HFFc6 (cell line): ENCODE measurements at regions not wholly inside any gene's neighbourhood (a gene's known extent, or its start where the extent isn't known, plus 50 kb on each side); places are given as distances from the start of the nearest gene placed in this dataset.
"Not testable (repeated sequence)": the region's sequence is repeated elsewhere in the genome, so short reads cannot be mapped to it uniquely, and the experiment has no call there.

Experiments used
- DNase-seq: peaks from one replicate; pipeline ENCODE4 v3.0.0-alpha.2; 2018
- H3K27ac Mint-ChIP-seq: 2 replicates; pipeline ENCODE4 v1.8.0; 2020; ENCODE audit warnings: mild to moderate bottlenecking, mixed read lengths
- H3K27me3 Mint-ChIP-seq: 2 replicates; pipeline ENCODE4 v1.8.0; 2021; ENCODE audit warnings: mild to moderate bottlenecking, moderate library complexity, mixed read lengths; ENCODE audit not compliant: insufficient read depth
- H3K36me3 Mint-ChIP-seq: 2 replicates; pipeline ENCODE4 v1.8.0; 2021; ENCODE audit warnings: low read depth, mixed read lengths
- H3K4me1 Mint-ChIP-seq: 2 replicates; pipeline ENCODE4 v1.8.0; 2020; ENCODE audit warnings: low read depth, mixed read lengths
- H3K4me3 Mint-ChIP-seq: 2 replicates; pipeline ENCODE4 v1.8.0; 2020; ENCODE audit warnings: mild to moderate bottlenecking, moderate library complexity, mixed read lengths
- H3K9me3 Mint-ChIP-seq: 2 replicates; pipeline ENCODE4 v1.8.0; 2020; ENCODE audit warnings: mild to moderate bottlenecking, mixed read lengths
- TF ChIP-seq, protein P1 (sequence below): fragments of 200-600 bp; sonication (generic); IDR thresholded peaks from 2 replicates; pipeline ENCODE4 v1.5.0; 2021; ENCODE audit warnings: antibody characterized with exemption, mild to moderate bottlenecking

GRCh38 chr10:58063861-58064480, 203.7 kb downstream of the IPMK start:
- no peaks in the 10 kb centered on the region for H3K9me3 Mint-ChIP-seq
- H3K4me1 Mint-ChIP-seq: peaks cover 30% of the 10 kb centered on the region
- no peak for DNase-seq
- H3K27me3 Mint-ChIP-seq: peaks cover 23% of the 10 kb centered on the region
- no peak overlapping the region for H3K27ac Mint-ChIP-seq
- H3K36me3 Mint-ChIP-seq: no peaks in the 10 kb centered on the region
- no peak overlapping the region for H3K4me3 Mint-ChIP-seq
- TF ChIP-seq, protein P1, sequence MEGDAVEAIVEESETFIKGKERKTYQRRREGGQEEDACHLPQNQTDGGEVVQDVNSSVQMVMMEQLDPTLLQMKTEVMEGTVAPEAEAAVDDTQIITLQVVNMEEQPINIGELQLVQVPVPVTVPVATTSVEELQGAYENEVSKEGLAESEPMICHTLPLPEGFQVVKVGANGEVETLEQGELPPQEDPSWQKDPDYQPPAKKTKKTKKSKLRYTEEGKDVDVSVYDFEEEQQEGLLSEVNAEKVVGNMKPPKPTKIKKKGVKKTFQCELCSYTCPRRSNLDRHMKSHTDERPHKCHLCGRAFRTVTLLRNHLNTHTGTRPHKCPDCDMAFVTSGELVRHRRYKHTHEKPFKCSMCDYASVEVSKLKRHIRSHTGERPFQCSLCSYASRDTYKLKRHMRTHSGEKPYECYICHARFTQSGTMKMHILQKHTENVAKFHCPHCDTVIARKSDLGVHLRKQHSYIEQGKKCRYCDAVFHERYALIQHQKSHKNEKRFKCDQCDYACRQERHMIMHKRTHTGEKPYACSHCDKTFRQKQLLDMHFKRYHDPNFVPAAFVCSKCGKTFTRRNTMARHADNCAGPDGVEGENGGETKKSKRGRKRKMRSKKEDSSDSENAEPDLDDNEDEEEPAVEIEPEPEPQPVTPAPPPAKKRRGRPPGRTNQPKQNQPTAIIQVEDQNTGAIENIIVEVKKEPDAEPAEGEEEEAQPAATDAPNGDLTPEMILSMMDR: no peak

DNA sequence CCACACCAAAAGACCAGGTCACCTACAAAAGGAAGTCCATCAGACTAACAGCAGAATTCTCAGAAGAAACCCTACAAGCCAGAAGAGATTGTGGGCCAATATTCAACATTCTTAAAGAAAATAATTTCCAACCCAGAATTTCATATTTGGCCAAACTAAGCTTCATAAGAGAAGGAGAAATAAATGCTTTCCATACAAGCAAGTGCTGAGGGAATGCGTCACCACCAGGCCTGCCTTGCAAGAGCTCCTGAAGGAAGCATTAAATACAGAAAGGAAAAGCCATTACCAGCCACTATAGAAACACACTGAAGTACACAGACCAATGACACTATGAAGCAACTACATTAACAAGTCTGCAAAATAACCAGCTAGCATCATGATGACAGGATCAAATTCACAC, 209.0 kb downstream of the IPMK start:
- H3K36me3 Mint-ChIP-seq, H3K27ac Mint-ChIP-seq, H3K4me3 Mint-ChIP-seq, H3K9me3 Mint-ChIP-seq, H3K27me3 Mint-ChIP-seq: not testable (repeated sequence)
- TF ChIP-seq, protein P1: peak; percentile 61
- peaks cover 18% of the 10 kb centered on the region for H3K4me1 Mint-ChIP-seq
- peak; percentile 6 for DNase-seq

DNA sequence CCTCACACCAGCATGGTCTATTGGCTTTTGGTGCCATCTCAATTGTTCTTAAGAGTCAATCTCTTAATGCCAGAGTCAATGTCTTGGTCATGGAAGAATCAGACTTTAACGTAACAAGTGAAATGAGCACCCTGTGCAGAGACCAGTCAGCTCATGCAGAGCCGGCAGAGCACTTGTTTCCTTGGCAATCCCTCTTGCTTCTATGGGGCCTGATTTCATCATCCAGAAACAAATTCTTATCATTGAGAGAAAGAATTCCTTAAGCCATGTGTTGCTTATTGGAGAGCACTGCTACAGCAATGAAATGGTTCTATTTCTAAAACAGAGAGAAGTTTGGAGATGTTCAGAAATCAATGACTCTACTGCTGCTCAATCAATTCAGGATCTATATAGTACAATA, 212.8 kb downstream of the IPMK start:
- TF ChIP-seq, protein P1: no peak
- Mint-ChIP-seq H3K27ac (no peak overlapping the region), H3K4me1 (peaks cover 25% of the 10 kb centered on the region), H3K9me3 (no peaks in the 10 kb centered on the region), H3K27me3 (no peaks in the 10 kb centered on the region), H3K36me3 (no peaks in the 10 kb centered on the region), H3K4me3 (no peak overlapping the region)
- no peak for DNase-seq

- Mint-ChIP-seq H3K36me3 (no peaks in the 10 kb centered on the region), H3K9me3 (no peaks in the 10 kb centered on the region), H3K4me3 (no peak overlapping the region), H3K27ac (no peak overlapping the region), H3K27me3 (no peaks in the 10 kb centered on the region), H3K4me1 (peaks cover 28% of the 10 kb centered on the region)
- no peak for DNase-seq
- TF ChIP-seq, protein P1: no peak
Measured at GRCh38 chr10:58052772-58053171, 214.9 kb downstream of the IPMK start.

GRCh38 chr10:58050575-58050974, 217.1 kb downstream of the IPMK start:
- peaks cover 35% of the 10 kb centered on the region for H3K4me1 Mint-ChIP-seq
- TF ChIP-seq, protein P1: no peak
- H3K36me3 Mint-ChIP-seq: no peaks in the 10 kb centered on the region
- H3K9me3 Mint-ChIP-seq: no peaks in the 10 kb centered on the region
- no peaks in the 10 kb centered on the region for H3K27me3 Mint-ChIP-seq
- no peak overlapping the region for H3K4me3 Mint-ChIP-seq
- no peak overlapping the region for H3K27ac Mint-ChIP-seq
- no peak for DNase-seq

GRCh38 chr10:58048936-58049335, 218.8 kb downstream of the IPMK start:
- Mint-ChIP-seq H3K4me1 (peaks cover 48% of the 10 kb centered on the region), H3K36me3 (no peaks in the 10 kb centered on the region)

More at GRCh38 chr10:58048936-58049335, 218.8 kb downstream of the IPMK start:
- H3K9me3 Mint-ChIP-seq: no peaks in the 10 kb centered on the region
- H3K27me3 Mint-ChIP-seq: no peaks in the 10 kb centered on the region
- no peak overlapping the region for H3K27ac Mint-ChIP-seq
- TF ChIP-seq, protein P1: no peak
- H3K4me3 Mint-ChIP-seq: no peak overlapping the region
- DNase-seq: no peak
